Mammary epithelial cell (primary cell): ENCODE measurements at regions not wholly inside any gene's neighbourhood (a gene's known extent, or its start where the extent isn't known, plus 50 kb on each side); places are given as distances from the start of the nearest gene placed in this dataset.

ENCODE experiments used
- EZH2 ChIP-seq: IDR thresholded peaks from 2 replicates; pipeline ENCODE4 v1.6.1; 2012; ENCODE audit warnings: low read length, inconsistent platforms, borderline replicate concordance
- TF ChIP-seq, protein P1 (sequence below), 2 donors: IDR thresholded peaks in 1 of 2; conservative IDR thresholded peaks in 1 of 2; 2 replicates each; pipeline ENCODE4 v1.5.1; 2011 to 2012; ENCODE audit warnings: inconsistent platforms in 2 of 2, low read length in 2 of 2, mild to moderate bottlenecking in 2 of 2, control low read depth in 1 of 2, low read depth in 1 of 2; ENCODE audit not compliant: insufficient read depth in 1 of 2; ENCODE audit errors: extremely low read depth in 1 of 2

DNA sequence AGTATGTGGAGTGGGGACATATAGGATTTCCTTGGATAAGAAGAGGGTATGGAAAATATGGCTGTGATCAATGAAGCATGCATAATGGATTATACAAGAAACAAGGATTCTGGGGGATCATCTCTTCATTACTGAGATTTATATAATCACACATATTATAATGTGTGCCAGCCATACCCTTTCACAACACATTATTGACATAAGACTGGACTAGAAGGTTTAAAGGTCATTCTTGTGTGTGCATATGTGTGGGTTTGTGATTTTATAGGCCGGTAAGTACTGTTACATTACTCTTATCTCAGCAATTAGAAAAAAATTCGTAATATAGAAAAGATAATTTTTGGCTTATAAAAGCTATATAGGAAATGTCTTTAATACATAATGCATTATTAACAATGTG, 62.2 kb upstream of the DCC start:
- TF ChIP-seq, protein P1, sequence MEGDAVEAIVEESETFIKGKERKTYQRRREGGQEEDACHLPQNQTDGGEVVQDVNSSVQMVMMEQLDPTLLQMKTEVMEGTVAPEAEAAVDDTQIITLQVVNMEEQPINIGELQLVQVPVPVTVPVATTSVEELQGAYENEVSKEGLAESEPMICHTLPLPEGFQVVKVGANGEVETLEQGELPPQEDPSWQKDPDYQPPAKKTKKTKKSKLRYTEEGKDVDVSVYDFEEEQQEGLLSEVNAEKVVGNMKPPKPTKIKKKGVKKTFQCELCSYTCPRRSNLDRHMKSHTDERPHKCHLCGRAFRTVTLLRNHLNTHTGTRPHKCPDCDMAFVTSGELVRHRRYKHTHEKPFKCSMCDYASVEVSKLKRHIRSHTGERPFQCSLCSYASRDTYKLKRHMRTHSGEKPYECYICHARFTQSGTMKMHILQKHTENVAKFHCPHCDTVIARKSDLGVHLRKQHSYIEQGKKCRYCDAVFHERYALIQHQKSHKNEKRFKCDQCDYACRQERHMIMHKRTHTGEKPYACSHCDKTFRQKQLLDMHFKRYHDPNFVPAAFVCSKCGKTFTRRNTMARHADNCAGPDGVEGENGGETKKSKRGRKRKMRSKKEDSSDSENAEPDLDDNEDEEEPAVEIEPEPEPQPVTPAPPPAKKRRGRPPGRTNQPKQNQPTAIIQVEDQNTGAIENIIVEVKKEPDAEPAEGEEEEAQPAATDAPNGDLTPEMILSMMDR (conservative IDR thresholded peaks at IDR 0.05 in 1 of 2, IDR thresholded peaks at IDR 0.05 in 1 of 2; ENCODE audit: extremely low read depth in 1 of 2, insufficient read depth in 1 of 2, low read depth in 1 of 2, low read length in 2 of 2): no peak
- TF ChIP-seq EZH2: no peak
